MM.1S (cell line): ENCODE measurements at regions not wholly inside any gene's neighbourhood (a gene's known extent, or its start where the extent isn't known, plus 50 kb on each side); places are given as distances from the start of the nearest gene placed in this dataset.
"Not testable (repeated sequence)": the region's sequence is repeated elsewhere in the genome, so short reads cannot be mapped to it uniquely, and the experiment has no call there.

Experiments used
- CTCF ChIP-seq: fragments of 300-600 bp; sonication (generic); IDR thresholded peaks from 2 replicates; pipeline ENCODE4 v1.5.1; 2016; ENCODE audit warnings: antibody characterized with exemption, low read length, mixed read lengths
- EZH2 ChIP-seq: fragments of 300-600 bp; sonication (generic); optimal IDR thresholded peaks from 2 replicates; pipeline ENCODE3; 2017; ENCODE audit warnings: low read depth, mild to moderate bottlenecking, antibody characterized with exemption, low read length, mixed read lengths
- EZH2phosphoT487 ChIP-seq: fragments of 300-600 bp; sonication (generic); IDR thresholded peaks from 2 replicates; pipeline ENCODE4 v1.6.1; 2018; ENCODE audit warnings: antibody characterized with exemption, low read length

- not testable (repeated sequence) for TF ChIP-seq CTCF, EZH2, EZH2phosphoT487
Observed at GRCh38 chr5:98030273-98030672, 743.2 kb upstream of the RGMB start.
